ENCODE measurements at regions not wholly inside any gene's neighbourhood (a gene's known extent, or its start where the extent isn't known, plus 50 kb on each side); places are given as distances from the start of the nearest gene placed in this dataset.
A peak's percentile ranks its signal among the peaks of the same experiment; 100 is the strongest.

- intact Hi-C loops (cut with DNase I) = no loop called here
These were observed 529.9 kb downstream of the NOVA1 start for GRCh38 chr14:26067786-26068459.

GRCh38 chr14:26067341-26067740, 530.5 kb downstream of the NOVA1 start:
- intact Hi-C loops (cut with DNase I) = no loop called here
- DNase-seq (ENCODE audit: low spot score) = no peak

More at GRCh38 chr14:26067786-26068459, 529.9 kb downstream of the NOVA1 start:
- no peak for DNase-seq (ENCODE audit: low spot score)

GRCh38 chr14:26056036-26056616, 541.7 kb downstream of the NOVA1 start:
- DNase-seq (ENCODE audit: low spot score) = no peak
- intact Hi-C loops (cut with DNase I) = no loop called here

GRCh38 chr14:26032348-26032747, 565.5 kb downstream of the NOVA1 start:
- intact Hi-C loops (cut with DNase I) = no loop called here
- no peak for DNase-seq (ENCODE audit: low spot score)

GRCh38 chr14:26026384-26026783, 571.4 kb downstream of the NOVA1 start:
- intact Hi-C loops (cut with DNase I) = no loop called here
- no peak for DNase-seq (ENCODE audit: low spot score)

- no peak for DNase-seq (ENCODE audit: low spot score)
- intact Hi-C loops (cut with DNase I) = no loop called here
These were observed 573.9 kb downstream of the NOVA1 start for GRCh38 chr14:26023967-26024366.

- no peak for DNase-seq (ENCODE audit: low spot score)
- intact Hi-C loops (cut with DNase I) = no loop called here
These were observed 576.1 kb downstream of the NOVA1 start for GRCh38 chr14:26021759-26022158.

GRCh38 chr14:26017270-26017669, 580.6 kb downstream of the NOVA1 start:
- intact Hi-C loops (cut with DNase I) = no loop called here
- no peak for DNase-seq (ENCODE audit: low spot score)

- no peak for DNase-seq (ENCODE audit: low spot score)
- intact Hi-C loops (cut with DNase I) = no loop called here
These were observed 589.5 kb downstream of the NOVA1 start for GRCh38 chr14:26008290-26008689.

GRCh38 chr14:26004342-26004741, 593.5 kb downstream of the NOVA1 start:
- no peak for DNase-seq (ENCODE audit: low spot score)

GRCh38 chr14:25993830-25994229, 604.0 kb downstream of the NOVA1 start:
- DNase-seq (ENCODE audit: low spot score) = no peak
- intact Hi-C loops (cut with DNase I) = no loop called here

More at GRCh38 chr14:26004342-26004741, 593.5 kb downstream of the NOVA1 start:
- intact Hi-C loops (cut with DNase I) = no loop called here

- no peak for DNase-seq (ENCODE audit: low spot score)
- intact Hi-C loops (cut with DNase I) = no loop called here
These were observed 609.3 kb downstream of the NOVA1 start for GRCh38 chr14:25988536-25988935.

GRCh38 chr14:25955772-25956171, 642.1 kb downstream of the NOVA1 start:
- DNase-seq (ENCODE audit: low spot score) = no peak
- intact Hi-C loops (cut with DNase I) = no loop called here

GRCh38 chr14:25953532-25954139, 644.2 kb downstream of the NOVA1 start:
- peak; percentile 84 for DNase-seq (ENCODE audit: low spot score)
- intact Hi-C loops (cut with DNase I) = no loop called here

- DNase-seq (ENCODE audit: low spot score) = no peak
- intact Hi-C loops (cut with DNase I) = no loop called here
These were observed 652.1 kb downstream of the NOVA1 start for GRCh38 chr14:25945746-25946145.

- no peak for DNase-seq (ENCODE audit: low spot score)
- intact Hi-C loops (cut with DNase I) = no loop called here
These were observed 653.8 kb downstream of the NOVA1 start for GRCh38 chr14:25944020-25944419.

GRCh38 chr14:25943329-25943728, 654.5 kb downstream of the NOVA1 start:
- DNase-seq (ENCODE audit: low spot score) = no peak
- intact Hi-C loops (cut with DNase I) = no loop called here

GRCh38 chr14:25942090-25942489, 655.7 kb downstream of the NOVA1 start:
- DNase-seq (ENCODE audit: low spot score) = no peak
- intact Hi-C loops (cut with DNase I) = no loop called here

- intact Hi-C loops (cut with DNase I) = no loop called here
- no peak for DNase-seq (ENCODE audit: low spot score)
These were observed 664.1 kb downstream of the NOVA1 start for GRCh38 chr14:25933731-25934130.

- DNase-seq (ENCODE audit: low spot score) = no peak
- intact Hi-C loops (cut with DNase I) = no loop called here
These were observed 667.8 kb downstream of the NOVA1 start for GRCh38 chr14:25929881-25930615.

Data from posterior vena cava (tissue), 2 donors.